ENCODE measurements at regions not wholly inside any gene's neighbourhood (a gene's known extent, or its start where the extent isn't known, plus 50 kb on each side); places are given as distances from the start of the nearest gene placed in this dataset.

- TF ChIP-seq SPI1 (IDR thresholded peaks at IDR 0.05; ENCODE audit: borderline replicate concordance, low read depth) (no peak), POLR2AphosphoS5 (IDR thresholded peaks at IDR 0.05; ENCODE audit: low read depth) (no peak), GABPA (IDR thresholded peaks at IDR 0.05; ENCODE audit: low read depth) (no peak), CTCF (IDR thresholded peaks at IDR 0.05; ENCODE audit: insufficient read depth, low read length) (no peak), REST (IDR thresholded peaks at IDR 0.05; ENCODE audit: insufficient replicate concordance, low read depth) (no peak)
- Histone ChIP-seq H3K4me3 (replicated peaks; ENCODE audit: insufficient read depth, low read length) (no peak overlapping the region), H3K27me3 (ENCODE audit: insufficient read depth, poor library complexity, severe bottlenecking) (no peaks in the 10 kb centered on the region), H3K27ac (replicated peaks) (no peak overlapping the region)
- no peak for DNase-seq (ENCODE audit: low read depth in 1 of 2, low spot score in 1 of 2)
Observed at GRCh38 chr6:128727500-128727899, 155.4 kb upstream of the LAMA2 start.

GRCh38 chr6:128725271-128726233 is 157.4 kb upstream of the LAMA2 start:
- TF ChIP-seq GABPA (IDR thresholded peaks at IDR 0.05; ENCODE audit: low read depth), result no peak
- TF ChIP-seq REST (IDR thresholded peaks at IDR 0.05; ENCODE audit: insufficient replicate concordance, low read depth), result no peak
- peak; percentile 36 for TF ChIP-seq CTCF (IDR thresholded peaks at IDR 0.05; ENCODE audit: insufficient read depth, low read length)
- no peak for DNase-seq (ENCODE audit: low read depth in 1 of 2, low spot score in 1 of 2)
- Histone ChIP-seq H3K27me3 (ENCODE audit: insufficient read depth, poor library complexity, severe bottlenecking) (no peaks in the 10 kb centered on the region), H3K4me3 (replicated peaks; ENCODE audit: insufficient read depth, low read length) (no peak overlapping the region), H3K27ac (replicated peaks) (no peak overlapping the region)

- no peak for DNase-seq (ENCODE audit: low read depth in 1 of 2, low spot score in 1 of 2)
- no peak overlapping the region for H3K27ac ChIP-seq (replicated peaks)
- TF ChIP-seq SPI1 (IDR thresholded peaks at IDR 0.05; ENCODE audit: borderline replicate concordance, low read depth) (no peak), CTCF (IDR thresholded peaks at IDR 0.05; ENCODE audit: insufficient read depth, low read length) (no peak), GABPA (IDR thresholded peaks at IDR 0.05; ENCODE audit: low read depth) (no peak), POLR2AphosphoS5 (IDR thresholded peaks at IDR 0.05; ENCODE audit: low read depth) (no peak), REST (IDR thresholded peaks at IDR 0.05; ENCODE audit: insufficient replicate concordance, low read depth) (no peak)
Observed at GRCh38 chr6:128724738-128725137, 158.2 kb upstream of the LAMA2 start.

More at GRCh38 chr6:128724738-128725137, 158.2 kb upstream of the LAMA2 start:
- H3K27me3 ChIP-seq (ENCODE audit: insufficient read depth, poor library complexity, severe bottlenecking), result no peaks in the 10 kb centered on the region
- no peak overlapping the region for H3K4me3 ChIP-seq (replicated peaks; ENCODE audit: insufficient read depth, low read length)
